Muscle layer of duodenum (tissue), 2 donors: ENCODE measurements at regions not wholly inside any gene's neighbourhood (a gene's known extent, or its start where the extent isn't known, plus 50 kb on each side); places are given as distances from the start of the nearest gene placed in this dataset.

Experiments used
- H3K27ac ChIP-seq: one replicate; pipeline ENCODE4 v1.7.0; 2013; ENCODE audit warnings: mild to moderate bottlenecking, low read length
- H3K27me3 ChIP-seq: one replicate; pipeline ENCODE4 v1.7.0; 2013; ENCODE audit warnings: low read depth, mild to moderate bottlenecking, control low read depth, low read length
- H3K36me3 ChIP-seq, 2 donors: one replicate each; pipeline ENCODE4 v1.7.0; 2013; ENCODE audit warnings: low read length in 2 of 2, control low read depth in 1 of 2, mild to moderate bottlenecking in 1 of 2; ENCODE audit not compliant: insufficient read depth in 2 of 2, control insufficient read depth in 1 of 2
- H3K4me1 ChIP-seq, 2 donors: one replicate each; pipeline ENCODE4 v1.7.0; 2013; ENCODE audit warnings: low read length in 2 of 2, mild to moderate bottlenecking in 2 of 2, control low read depth in 1 of 2, moderate library complexity in 1 of 2; ENCODE audit not compliant: insufficient read depth in 2 of 2, control insufficient read depth in 1 of 2
- H3K4me3 ChIP-seq, 2 donors: one replicate each; pipeline ENCODE4 v1.7.0; 2013; ENCODE audit warnings: low read length in 2 of 2, low read depth in 1 of 2, mild to moderate bottlenecking in 1 of 2
- H3K9me3 ChIP-seq, 2 donors: one replicate each; pipeline ENCODE4 v1.7.0; 2013; ENCODE audit warnings: low read length in 2 of 2, control low read depth in 1 of 2, mild to moderate bottlenecking in 1 of 2; ENCODE audit not compliant: control insufficient read depth in 1 of 2
- donor health status: healthy.

DNA sequence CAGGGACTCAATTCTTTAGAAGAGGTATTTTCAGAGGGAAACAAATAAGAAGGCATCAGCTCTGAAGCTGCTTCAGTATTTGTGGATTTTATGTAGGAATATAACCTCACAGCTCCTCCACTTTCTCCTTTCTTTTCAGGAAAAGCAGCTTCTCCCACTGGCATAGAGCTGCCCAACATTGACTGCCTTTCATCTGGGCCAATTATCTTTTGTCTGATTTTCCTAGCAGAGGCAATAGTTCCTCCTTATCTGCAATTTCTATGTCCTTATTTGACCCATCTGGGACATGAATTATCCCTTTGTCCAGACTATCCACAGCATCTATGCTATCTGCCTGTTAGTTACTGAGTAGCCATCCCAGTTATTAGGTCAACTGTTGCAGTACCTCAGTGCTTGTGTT, 1671.2 kb upstream of the ACO1 start:
- Histone ChIP-seq H3K36me3 (no peaks in the 10 kb centered on the region), H3K4me1 (no peaks in the 10 kb centered on the region), H3K27ac (no peak overlapping the region), H3K27me3 (no peaks in the 10 kb centered on the region), H3K9me3 (no peaks in the 10 kb centered on the region), H3K4me3 (no peak overlapping the region)

DNA sequence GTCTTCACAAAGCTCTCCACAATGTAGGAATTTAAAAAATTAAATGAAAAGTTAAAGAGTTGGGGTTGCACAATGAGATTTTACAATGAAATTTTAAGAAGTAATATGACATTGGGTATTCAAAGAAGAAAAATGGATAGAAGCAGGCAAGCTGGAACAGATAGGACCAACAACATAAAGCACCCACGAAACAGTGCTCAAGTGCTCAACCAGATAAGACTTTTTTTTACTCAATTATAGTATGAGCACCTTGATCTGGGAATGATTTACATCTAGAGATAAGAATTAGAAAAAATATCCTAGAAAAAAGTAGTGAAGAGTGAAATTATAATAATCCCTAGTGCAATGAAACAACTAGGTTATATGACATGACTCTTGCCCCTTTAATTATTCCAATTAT, 1670.1 kb upstream of the ACO1 start:
- Histone ChIP-seq H3K9me3 (no peaks in the 10 kb centered on the region), H3K4me1 (no peaks in the 10 kb centered on the region), H3K36me3 (no peaks in the 10 kb centered on the region), H3K27ac (no peak overlapping the region), H3K4me3 (no peak overlapping the region), H3K27me3 (no peaks in the 10 kb centered on the region)

- no peaks in the 10 kb centered on the region for H3K9me3 ChIP-seq
- no peaks in the 10 kb centered on the region for H3K27me3 ChIP-seq
- no peak overlapping the region for H3K27ac ChIP-seq
- no peaks in the 10 kb centered on the region for H3K4me1 ChIP-seq
- no peaks in the 10 kb centered on the region for H3K36me3 ChIP-seq
- H3K4me3 ChIP-seq: no peak overlapping the region
Measured at GRCh38 chr9:30718483-30718882, 1666.0 kb upstream of the ACO1 start.

DNA sequence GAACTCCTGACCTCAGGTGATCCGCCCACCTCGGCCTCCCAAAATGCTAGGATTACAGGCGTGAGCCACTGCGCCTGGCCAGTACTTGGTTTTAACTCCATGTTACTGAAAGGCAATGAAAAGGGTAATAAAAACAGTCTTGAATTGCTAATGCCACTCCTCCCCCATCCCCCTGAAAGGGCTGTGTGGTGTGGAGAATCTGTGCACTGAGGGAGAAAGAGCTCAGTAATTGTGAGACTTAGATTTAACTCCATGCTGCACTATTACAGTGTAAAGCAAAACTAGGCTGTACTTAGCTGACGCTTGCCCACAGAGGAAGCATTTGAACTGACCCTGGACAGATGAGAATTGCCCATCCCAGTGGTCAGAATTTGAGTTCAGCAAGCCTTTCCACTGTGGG, 1662.4 kb upstream of the ACO1 start:
- H3K9me3 ChIP-seq: no peaks in the 10 kb centered on the region
- H3K27ac ChIP-seq: no peak overlapping the region
- no peaks in the 10 kb centered on the region for H3K27me3 ChIP-seq
- H3K36me3 ChIP-seq: no peaks in the 10 kb centered on the region
- H3K4me3 ChIP-seq: no peak overlapping the region
- H3K4me1 ChIP-seq: no peaks in the 10 kb centered on the region

DNA sequence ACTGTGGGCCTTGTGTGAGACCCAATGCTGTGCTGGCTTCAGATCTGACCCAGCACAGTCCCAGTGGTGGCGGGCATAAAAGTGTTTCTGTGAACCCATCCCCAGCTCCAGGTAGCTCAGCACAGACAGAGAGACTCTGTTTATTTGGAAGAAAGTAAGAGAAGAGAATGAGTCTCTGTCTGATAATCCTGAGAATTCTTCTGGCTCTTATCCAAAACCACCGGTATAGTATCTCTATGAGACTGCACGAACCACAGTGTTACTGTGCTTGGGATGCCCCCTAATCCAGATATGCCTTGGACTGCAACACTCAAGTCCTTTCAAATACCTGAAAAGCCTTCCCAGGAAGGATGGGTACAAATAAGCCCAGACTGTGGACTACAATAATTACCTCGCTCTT, 1660.8 kb upstream of the ACO1 start:
- Histone ChIP-seq H3K9me3 (no peaks in the 10 kb centered on the region), H3K4me3 (no peak overlapping the region)

GRCh38 chr9:30732060-30732459, 1652.4 kb upstream of the ACO1 start:
- H3K4me3 ChIP-seq: no peak overlapping the region
- H3K27ac ChIP-seq: no peak overlapping the region
- no peaks in the 10 kb centered on the region for H3K27me3 ChIP-seq
- H3K36me3 ChIP-seq: no peaks in the 10 kb centered on the region
- H3K4me1 ChIP-seq: no peaks in the 10 kb centered on the region
- no peaks in the 10 kb centered on the region for H3K9me3 ChIP-seq

More for the DNA sequence above, 1660.8 kb upstream of the ACO1 start:
- Histone ChIP-seq H3K27me3 (no peaks in the 10 kb centered on the region), H3K4me1 (no peaks in the 10 kb centered on the region), H3K36me3 (no peaks in the 10 kb centered on the region), H3K27ac (no peak overlapping the region)

GRCh38 chr9:30744871-30745270, 1639.6 kb upstream of the ACO1 start:
- no peak overlapping the region for H3K27ac ChIP-seq
- no peaks in the 10 kb centered on the region for H3K27me3 ChIP-seq
- no peaks in the 10 kb centered on the region for H3K4me1 ChIP-seq
- H3K36me3 ChIP-seq: no peaks in the 10 kb centered on the region
- H3K9me3 ChIP-seq: no peaks in the 10 kb centered on the region
- H3K4me3 ChIP-seq: no peak overlapping the region

GRCh38 chr9:30746589-30746988, 1637.9 kb upstream of the ACO1 start:
- Histone ChIP-seq H3K4me3 (no peak overlapping the region), H3K27ac (no peak overlapping the region), H3K36me3 (no peaks in the 10 kb centered on the region), H3K9me3 (no peaks in the 10 kb centered on the region), H3K27me3 (no peaks in the 10 kb centered on the region), H3K4me1 (no peaks in the 10 kb centered on the region)

DNA sequence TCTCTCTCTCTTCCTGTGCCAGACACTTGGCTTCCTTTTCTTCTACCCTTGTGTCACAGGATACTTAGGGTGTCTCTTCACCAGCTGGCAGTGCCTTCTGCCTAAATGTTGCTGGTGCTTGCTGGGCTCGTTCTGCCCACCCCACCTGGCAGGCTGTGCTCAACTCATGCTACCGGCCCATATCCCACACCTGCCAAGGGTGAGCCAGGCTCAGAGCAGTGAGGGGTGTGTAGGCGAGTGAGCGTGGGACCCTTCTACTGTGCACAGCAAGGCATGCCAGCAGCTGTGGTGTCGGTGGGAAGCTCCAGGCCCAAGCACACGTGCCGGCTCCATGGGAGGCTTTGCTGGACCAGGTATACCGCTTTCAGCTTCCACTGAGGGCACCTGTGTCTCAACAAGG, 1626.7 kb upstream of the ACO1 start:
- Histone ChIP-seq H3K4me1 (no peaks in the 10 kb centered on the region), H3K4me3 (no peak overlapping the region), H3K36me3 (no peaks in the 10 kb centered on the region), H3K27ac (no peak overlapping the region), H3K9me3 (no peaks in the 10 kb centered on the region), H3K27me3 (no peaks in the 10 kb centered on the region)

DNA sequence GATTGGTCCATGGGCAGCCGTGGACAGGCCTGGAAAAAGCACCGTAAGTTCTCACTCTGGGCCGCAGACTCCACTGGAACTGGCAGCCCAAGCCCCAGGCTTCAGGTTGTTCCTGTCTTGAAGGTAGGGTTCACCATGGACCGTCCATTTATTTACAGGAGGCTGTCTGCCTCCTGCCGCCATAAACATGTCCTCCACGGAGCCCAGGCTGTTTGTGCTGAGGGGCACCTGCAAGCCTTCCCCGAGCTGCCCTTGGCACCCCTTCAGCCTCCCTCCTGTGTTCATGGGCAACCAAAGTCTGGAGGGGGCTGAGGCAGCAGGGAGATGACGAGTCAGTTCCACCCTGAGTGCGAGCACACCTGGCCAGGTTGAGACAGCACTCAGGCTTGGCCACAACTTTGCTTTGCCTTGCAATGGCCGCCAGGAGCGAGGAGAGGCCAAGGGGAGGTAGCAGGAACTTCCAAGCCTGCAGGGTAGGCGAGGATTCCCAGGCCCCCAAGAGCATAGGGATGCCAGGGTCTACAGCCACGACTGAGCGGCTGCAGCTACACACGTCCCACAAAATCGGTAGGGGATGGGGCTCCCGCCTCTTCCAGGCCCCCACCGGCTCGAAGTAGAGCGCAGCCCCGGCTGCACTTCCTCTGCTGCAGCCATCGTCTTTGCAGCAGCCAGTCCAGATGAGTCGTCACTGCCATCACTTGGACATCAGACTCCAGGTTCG, 1625.6 kb upstream of the ACO1 start:
- Histone ChIP-seq H3K36me3 (no peaks in the 10 kb centered on the region), H3K27me3 (no peaks in the 10 kb centered on the region), H3K4me3 (no peak overlapping the region), H3K9me3 (no peaks in the 10 kb centered on the region), H3K27ac (no peak overlapping the region), H3K4me1 (no peaks in the 10 kb centered on the region)

DNA sequence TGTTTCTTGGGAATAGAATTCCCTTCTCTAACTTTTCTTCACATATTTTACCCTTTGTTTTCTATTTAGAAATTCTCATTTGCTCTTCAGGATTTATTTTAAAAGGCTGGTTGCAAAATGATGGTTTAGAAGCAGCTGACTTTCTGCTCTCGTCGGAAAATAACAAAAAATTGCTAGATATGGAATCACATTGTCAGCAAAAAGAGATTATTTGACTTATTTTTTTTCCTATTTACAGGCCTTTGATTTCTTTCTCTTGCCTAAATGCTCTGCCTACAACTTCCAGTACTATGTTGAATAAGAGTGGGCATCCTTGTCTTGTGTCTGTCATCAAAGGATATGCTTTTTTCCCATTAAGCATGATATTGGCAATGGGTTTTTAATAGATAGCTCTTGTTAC, 1619.1 kb upstream of the ACO1 start:
- H3K4me3 ChIP-seq: no peak overlapping the region

DNA sequence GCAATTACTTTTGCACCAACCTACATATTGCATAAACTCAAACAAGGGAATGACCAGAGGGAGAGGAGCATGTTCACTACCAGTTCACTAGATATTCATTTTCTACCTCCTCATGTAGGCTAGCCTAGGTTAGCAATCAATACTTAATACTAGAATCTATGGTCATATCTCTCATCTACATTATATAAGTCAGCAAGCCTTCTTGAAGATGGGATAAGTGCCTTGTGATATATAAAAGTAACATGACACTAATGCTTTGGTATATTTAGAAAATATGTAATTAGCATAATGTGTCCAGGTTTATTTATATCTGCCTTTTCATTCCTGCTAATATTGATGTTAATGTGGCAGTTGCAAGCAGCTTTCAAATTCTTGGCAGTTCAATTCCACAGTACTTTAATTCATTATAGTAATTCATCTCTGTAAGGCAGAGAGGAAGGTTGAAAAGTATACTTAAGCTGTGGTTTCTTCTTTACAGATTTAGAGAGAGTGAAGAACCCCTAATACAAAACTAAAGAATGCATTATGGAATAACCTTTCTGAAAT, 1613.2 kb upstream of the ACO1 start:
- Histone ChIP-seq H3K4me3 (no peak overlapping the region), H3K36me3 (no peaks in the 10 kb centered on the region), H3K27me3 (no peaks in the 10 kb centered on the region), H3K4me1 (no peaks in the 10 kb centered on the region), H3K27ac (no peak overlapping the region), H3K9me3 (no peaks in the 10 kb centered on the region)

More for the DNA sequence above, 1619.1 kb upstream of the ACO1 start:
- H3K27me3 ChIP-seq: no peaks in the 10 kb centered on the region
- no peaks in the 10 kb centered on the region for H3K36me3 ChIP-seq
- H3K9me3 ChIP-seq: no peaks in the 10 kb centered on the region
- H3K27ac ChIP-seq: no peak overlapping the region
- H3K4me1 ChIP-seq: no peaks in the 10 kb centered on the region
